ENCODE measurements at regions not wholly inside any gene's neighbourhood (a gene's known extent, or its start where the extent isn't known, plus 50 kb on each side); places are given as distances from the start of the nearest gene placed in this dataset.

DNA sequence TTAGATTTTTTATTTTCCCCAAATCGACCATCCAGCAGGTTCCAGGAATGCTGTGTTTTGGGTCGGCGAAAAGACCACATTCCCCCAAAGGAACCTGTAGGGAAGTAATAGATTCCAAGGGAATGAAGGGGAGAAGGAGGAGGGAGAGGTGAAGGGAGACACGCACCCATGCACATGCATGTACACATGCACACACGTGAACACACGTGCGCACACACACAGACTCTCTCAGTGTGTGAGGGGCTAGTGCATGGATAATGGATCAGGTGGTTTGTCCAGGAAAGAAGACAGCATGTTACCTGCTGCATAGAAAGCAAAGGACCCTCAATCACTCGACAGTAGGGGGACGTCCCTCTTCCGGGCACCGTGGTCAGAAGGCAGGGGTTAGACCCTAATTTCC, 52.4 kb upstream of the PDE10A start:
- no peak for DNase-seq (ENCODE audit: low read depth)

DNA sequence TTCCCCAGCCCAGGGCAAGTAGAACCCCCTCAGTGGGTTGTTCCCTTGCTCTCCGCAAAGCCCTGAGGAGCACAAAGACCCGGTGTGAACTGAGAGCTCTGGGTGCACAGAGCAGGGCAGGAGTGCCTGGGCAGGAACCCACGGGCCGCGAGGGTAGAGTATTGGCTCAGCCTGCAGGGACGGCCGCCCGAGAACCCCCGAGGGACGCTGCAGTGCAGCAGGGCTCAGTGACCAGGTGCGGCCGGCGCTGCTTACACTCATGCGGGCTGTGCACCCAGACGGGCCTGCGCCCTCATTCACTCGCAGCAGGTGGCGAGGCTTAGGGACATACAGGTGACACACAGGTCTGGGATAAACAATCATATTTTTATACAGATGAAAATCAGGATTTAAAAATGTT, 51.9 kb upstream of the PDE10A start:
- no peak for DNase-seq (ENCODE audit: low read depth)

GRCh38 chr6:165713845-165714466, 50.9 kb upstream of the PDE10A start:
- DNase-seq (ENCODE audit: low read depth) = no peak
